Fibroblast of villous mesenchyme (primary cell): ENCODE measurements at regions not wholly inside any gene's neighbourhood (a gene's known extent, or its start where the extent isn't known, plus 50 kb on each side); places are given as distances from the start of the nearest gene placed in this dataset.
A peak's percentile ranks its signal among the peaks of the same experiment; 100 is the strongest.

ENCODE experiments used
- DNase-seq: peaks from one replicate; pipeline ENCODE4 v3.0.0-alpha.2; 2010; ENCODE audit warnings: low read depth
- H3K4me3 ChIP-seq: 2 replicates; pipeline ENCODE4 v1.5.1; 2011; ENCODE audit warnings: low read depth, mild to moderate bottlenecking, low read length
- CTCF ChIP-seq: IDR thresholded peaks from 2 replicates; pipeline ENCODE4 v1.5.1; 2012; ENCODE audit warnings: low read depth, mild to moderate bottlenecking, low read length; ENCODE audit not compliant: insufficient read depth

- DNase-seq: peak; percentile 73
- H3K4me3 ChIP-seq: no peak overlapping the region
- no peak for TF ChIP-seq CTCF
Observed at GRCh38 chr5:120304663-120305062, 159.4 kb upstream of the PRR16 start.

- no peak for DNase-seq
- TF ChIP-seq CTCF: no peak
- H3K4me3 ChIP-seq: no peak overlapping the region
Observed at GRCh38 chr5:120306303-120306702, 157.8 kb upstream of the PRR16 start.

- H3K4me3 ChIP-seq: no peak overlapping the region
- no peak for TF ChIP-seq CTCF
- DNase-seq: no peak
Observed at GRCh38 chr5:120314191-120314590, 149.9 kb upstream of the PRR16 start.

GRCh38 chr5:120320626-120321025 is 143.5 kb upstream of the PRR16 start:
- no peak for TF ChIP-seq CTCF
- DNase-seq: no peak
- H3K4me3 ChIP-seq: no peak overlapping the region

- no peak overlapping the region for H3K4me3 ChIP-seq
- peak; percentile 18 for DNase-seq
- no peak for TF ChIP-seq CTCF
Observed at GRCh38 chr5:120326651-120327050, 137.4 kb upstream of the PRR16 start.

GRCh38 chr5:120327180-120327579 is 136.9 kb upstream of the PRR16 start:
- peak; percentile 12 for TF ChIP-seq CTCF
- no peak overlapping the region for H3K4me3 ChIP-seq
- DNase-seq: no peak

GRCh38 chr5:120329095-120329494 is 135.0 kb upstream of the PRR16 start:
- no peak for TF ChIP-seq CTCF
- DNase-seq: no peak
- no peak overlapping the region for H3K4me3 ChIP-seq
